HepG2 (cell line): ENCODE measurements at regions not wholly inside any gene's neighbourhood (a gene's known extent, or its start where the extent isn't known, plus 50 kb on each side); places are given as distances from the start of the nearest gene placed in this dataset.

Experiments
- ATAC-seq: fragments of 200-7000 bp; cut with Tn5 transposase; 3 replicates; pipeline ENCODE4 v1.9.1; 2020; ENCODE audit warnings: mild to moderate bottlenecking, moderate library complexity
- BruUV-seq: library from RNA; stranded (reverse); fragments of 400-500 nt; replicated peaks from 2 replicates; lab custom pipeline; 2021; lab: Mats Ljungman, UMichigan
- CTCF ChIA-PET: fragments of 300-600 bp; formaldehyde crosslinking; extraction: SDS; loops from one replicate; lab custom pipeline; 2021; ENCODE audit warnings: low total read pairs, inconsistent platforms, low intra/inter-chr PET ratio; lab: Yijun Ruan, JAX
- POLR2A ChIA-PET: fragments of 350-600 bp; sonication (Branson Sonifier 250); formaldehyde crosslinking; loops from one replicate; lab custom pipeline; 2020; ENCODE audit warnings: antibody characterized with exemption, inconsistent platforms; lab: Yijun Ruan, JAX
- DNase-seq: peaks from one replicate; pipeline ENCODE4 v3.0.0-alpha.2; 2015; ENCODE audit warnings: low spot score
- FAIRE-seq: peaks from 3 replicates; lab custom pipeline; 2011; peaks lifted over from hg19 to GRCh38; lab: Jason Lieb, UNC
- H2AFZ ChIP-seq: one replicate; pipeline ENCODE4 v1.6.1; 2011; ENCODE audit warnings: low read length, inconsistent platforms
- H3K27ac ChIP-seq: fragments of 300-600 bp; 3 replicates; pipeline ENCODE4 v1.8.0; 2011; ENCODE audit warnings: mixed run types, mild to moderate bottlenecking, mixed read lengths, low read length, inconsistent platforms; ENCODE audit not compliant: insufficient read depth; ENCODE audit errors: extremely low read length
- H3K27me3 ChIP-seq, 2 experiments: fragments of 200-600 bp in 1 of 2; 2 replicates in 1 of 2; 3 replicates in 1 of 2; pipeline versions ENCODE4 v1.6.0 to v1.8.0; 2011; ENCODE audit warnings: low read length in 2 of 2, mild to moderate bottlenecking in 2 of 2, moderate library complexity in 2 of 2, inconsistent platforms in 1 of 2; ENCODE audit not compliant: insufficient read depth in 2 of 2, control insufficient read depth in 1 of 2
- H3K36me3 ChIP-seq, 2 experiments: fragments of 200-600 bp in 1 of 2; replicated peaks in 1 of 2; 2 replicates in 1 of 2; 3 replicates in 1 of 2; pipeline versions ENCODE4 v1.5.1 to v1.8.0; 2011; ENCODE audit warnings: low read length in 2 of 2, inconsistent platforms in 1 of 2; ENCODE audit not compliant: insufficient read depth in 2 of 2, control insufficient read depth in 1 of 2
- H3K4me1 ChIP-seq: 2 replicates; pipeline ENCODE4 v1.5.1; 2012; ENCODE audit warnings: low read length, inconsistent platforms; ENCODE audit not compliant: insufficient read depth
- H3K4me2 ChIP-seq: 2 replicates; pipeline ENCODE4 v1.6.0; 2011; ENCODE audit warnings: low read depth, low read length, inconsistent platforms
- H3K4me3 ChIP-seq, 3 experiments: fragments of 200-600 bp in 1 of 3; sonication (generic), shearing (Covaris generic) in 1 of 3; replicated peaks in 1 of 3; 2 replicates each; pipeline ENCODE4 v1.5.1; 2011 to 2016; ENCODE audit warnings: low read length in 3 of 3, inconsistent platforms in 2 of 3, low read depth in 2 of 3, mild to moderate bottlenecking in 2 of 3, control low read depth in 1 of 3, mixed read lengths in 1 of 3; ENCODE audit not compliant: insufficient read depth in 1 of 3
- H3K79me2 ChIP-seq: one replicate; pipeline ENCODE4 v1.6.1; 2011; ENCODE audit warnings: low read length, inconsistent platforms; ENCODE audit not compliant: insufficient read depth
- H3K9ac ChIP-seq: 2 replicates; pipeline ENCODE4 v1.6.0; 2011; ENCODE audit warnings: mild to moderate bottlenecking, low read depth, low read length, inconsistent platforms; ENCODE audit not compliant: insufficient read depth
- H3K9me3 ChIP-seq: 2 replicates; pipeline ENCODE4 v1.5.1; 2012; ENCODE audit warnings: mild to moderate bottlenecking, low read length
- H4K20me1 ChIP-seq: 2 replicates; pipeline ENCODE4 v1.6.0; 2011; ENCODE audit warnings: inconsistent platforms, mild to moderate bottlenecking, low read length, moderate library complexity; ENCODE audit not compliant: insufficient read depth
- BCL6 ChIP-seq: IDR thresholded peaks from 2 replicates; pipeline ENCODE4 v1.6.1; 2016; ENCODE audit warnings: missing genetic modification reagents, missing compliant biosample characterization
- HOXD1 ChIP-seq: sonication (generic); formaldehyde crosslinking; IDR thresholded peaks from 2 replicates; pipeline ENCODE4 v1.5.0; 2020; ENCODE audit warnings: missing genetic modification reagents
- PHF8 ChIP-seq: sonication (generic); formaldehyde crosslinking; IDR thresholded peaks from 2 replicates; pipeline ENCODE4 v1.5.0; 2020; ENCODE audit warnings: missing genetic modification reagents
- PRDM10 ChIP-seq: sonication (generic); formaldehyde crosslinking; IDR thresholded peaks from 2 replicates; pipeline ENCODE4 v1.4.0; 2020; ENCODE audit warnings: low read depth, missing genetic modification reagents
- ZNF589 ChIP-seq: sonication (generic); formaldehyde crosslinking; conservative IDR thresholded peaks from 2 replicates; pipeline ENCODE4 v1.8.0; 2022; ENCODE audit warnings: mild to moderate bottlenecking, moderate library complexity, missing genetic modification reagents
- ZNF709 ChIP-seq: sonication (generic); formaldehyde crosslinking; IDR thresholded peaks from 2 replicates; pipeline ENCODE4 v1.5.0; 2020; ENCODE audit warnings: mild to moderate bottlenecking, missing genetic modification reagents
- ZNF790 ChIP-seq: sonication (generic); formaldehyde crosslinking; IDR thresholded peaks from 2 replicates; pipeline ENCODE4 v1.8.0; 2022; ENCODE audit warnings: missing genetic modification reagents, mild to moderate bottlenecking, borderline replicate concordance
- WGBS: methylation state at CpG from one replicate; pipeline ENCODE4 v1.1.6; 2017; ENCODE audit warnings: low lambda C conversion rate; 5-methylcytosine and 5-hydroxymethylcytosine counted together
- in situ Hi-C: cut with HindIII; loops from 2 replicates; pipeline ENCODE4 v1.10.0; 2017; ENCODE audit warnings: low pct_unique_long_range_greater_than_20kb; ENCODE audit not compliant: extremely low pct_ligation_motif_present
- intact Hi-C: fragments of 100-400 bp; cut with micrococcal nuclease; formaldehyde crosslinking; loops from one replicate; pipeline ENCODE4 v1.10.0; 2022; ENCODE audit not compliant: unreplicated experiment

- no peak for TF ChIP-seq PRDM10 (CRISPR knock-in tag)
- no peak for TF ChIP-seq ZNF589 (CRISPR knock-in tag)
- TF ChIP-seq PHF8 (CRISPR knock-in tag): no peak
- no peak for TF ChIP-seq ZNF709
- TF ChIP-seq HOXD1 (CRISPR knock-in tag): no peak
Measured at GRCh38 chr12:84698576-84699333, 213.8 kb downstream of the SLC6A15 start (continued).

GRCh38 chr12:84696908-84697540, 215.6 kb downstream of the SLC6A15 start:
- Histone ChIP-seq H3K4me2 (no peak overlapping the region), H3K79me2 (no peaks in the 10 kb centered on the region), H3K36me3 (no peaks in the 10 kb centered on the region), H3K9me3 (no peaks in the 10 kb centered on the region), H3K4me3 (no peak overlapping the region), H2AFZ (no peak overlapping the region), H3K9ac (no peak overlapping the region), H4K20me1 (no peaks in the 10 kb centered on the region), H3K27me3 (no peaks in the 10 kb centered on the region), H3K4me1 (no peaks in the 10 kb centered on the region), H3K27ac (no peak overlapping the region)
- ATAC-seq: no peak
- in situ Hi-C loops (no loop called here), intact Hi-C loops (no loop called here)
- TF ChIP-seq PRDM10 (CRISPR knock-in tag) (no peak), ZNF790 (CRISPR knock-in tag) (no peak), BCL6 (no peak)
- no peak for FAIRE-seq
- ChIA-PET CTCF (no interaction called here), POLR2A (no interaction called here)
- BruUV-seq: no TSS peak
- DNase-seq: no peak
- 0% methylated on average over 3 of the region's 3 CpGs for WGBS
